ENCODE measurements at regions not wholly inside any gene's neighbourhood (a gene's known extent, or its start where the extent isn't known, plus 50 kb on each side); places are given as distances from the start of the nearest gene placed in this dataset.

DNA sequence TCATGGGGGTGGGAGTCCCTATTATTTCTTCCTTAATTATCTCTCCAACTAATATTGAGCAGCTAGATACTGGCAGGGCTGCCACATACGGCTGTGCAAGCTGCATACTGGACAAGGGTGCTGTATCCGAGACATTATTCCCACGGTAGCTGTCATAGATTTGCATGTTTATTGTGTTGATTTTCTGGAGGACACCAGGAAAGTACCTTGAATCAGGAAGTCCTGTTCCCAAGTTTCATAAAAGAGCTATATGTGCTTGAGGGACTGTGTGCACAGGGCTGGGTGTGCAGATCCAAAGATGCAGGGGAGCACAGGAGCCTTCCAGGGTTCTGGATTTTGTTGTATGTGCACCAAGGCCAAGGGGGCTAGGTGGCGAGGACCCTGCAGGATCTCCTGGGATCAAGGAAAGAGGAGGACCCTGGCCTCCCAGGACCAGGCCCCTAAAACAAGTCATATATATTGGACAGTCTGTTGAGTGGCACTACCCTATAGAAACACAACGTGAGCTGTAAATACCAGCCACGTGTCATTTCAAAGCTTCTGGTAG, 119.2 kb upstream of the ALDH1A3 start:
- TF ChIP-seq, protein P1, sequence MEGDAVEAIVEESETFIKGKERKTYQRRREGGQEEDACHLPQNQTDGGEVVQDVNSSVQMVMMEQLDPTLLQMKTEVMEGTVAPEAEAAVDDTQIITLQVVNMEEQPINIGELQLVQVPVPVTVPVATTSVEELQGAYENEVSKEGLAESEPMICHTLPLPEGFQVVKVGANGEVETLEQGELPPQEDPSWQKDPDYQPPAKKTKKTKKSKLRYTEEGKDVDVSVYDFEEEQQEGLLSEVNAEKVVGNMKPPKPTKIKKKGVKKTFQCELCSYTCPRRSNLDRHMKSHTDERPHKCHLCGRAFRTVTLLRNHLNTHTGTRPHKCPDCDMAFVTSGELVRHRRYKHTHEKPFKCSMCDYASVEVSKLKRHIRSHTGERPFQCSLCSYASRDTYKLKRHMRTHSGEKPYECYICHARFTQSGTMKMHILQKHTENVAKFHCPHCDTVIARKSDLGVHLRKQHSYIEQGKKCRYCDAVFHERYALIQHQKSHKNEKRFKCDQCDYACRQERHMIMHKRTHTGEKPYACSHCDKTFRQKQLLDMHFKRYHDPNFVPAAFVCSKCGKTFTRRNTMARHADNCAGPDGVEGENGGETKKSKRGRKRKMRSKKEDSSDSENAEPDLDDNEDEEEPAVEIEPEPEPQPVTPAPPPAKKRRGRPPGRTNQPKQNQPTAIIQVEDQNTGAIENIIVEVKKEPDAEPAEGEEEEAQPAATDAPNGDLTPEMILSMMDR (IDR thresholded peaks at IDR 0.05) = no peak
- TF ChIP-seq POLR2AphosphoS5 (IDR thresholded peaks at IDR 0.05) = no peak

Measured in sigmoid colon (tissue), 4 donors.